ENCODE measurements at regions not wholly inside any gene's neighbourhood (a gene's known extent, or its start where the extent isn't known, plus 50 kb on each side); places are given as distances from the start of the nearest gene placed in this dataset.
"Not testable (repeated sequence)": the region's sequence is repeated elsewhere in the genome, so short reads cannot be mapped to it uniquely, and the experiment has no call there.

DNA sequence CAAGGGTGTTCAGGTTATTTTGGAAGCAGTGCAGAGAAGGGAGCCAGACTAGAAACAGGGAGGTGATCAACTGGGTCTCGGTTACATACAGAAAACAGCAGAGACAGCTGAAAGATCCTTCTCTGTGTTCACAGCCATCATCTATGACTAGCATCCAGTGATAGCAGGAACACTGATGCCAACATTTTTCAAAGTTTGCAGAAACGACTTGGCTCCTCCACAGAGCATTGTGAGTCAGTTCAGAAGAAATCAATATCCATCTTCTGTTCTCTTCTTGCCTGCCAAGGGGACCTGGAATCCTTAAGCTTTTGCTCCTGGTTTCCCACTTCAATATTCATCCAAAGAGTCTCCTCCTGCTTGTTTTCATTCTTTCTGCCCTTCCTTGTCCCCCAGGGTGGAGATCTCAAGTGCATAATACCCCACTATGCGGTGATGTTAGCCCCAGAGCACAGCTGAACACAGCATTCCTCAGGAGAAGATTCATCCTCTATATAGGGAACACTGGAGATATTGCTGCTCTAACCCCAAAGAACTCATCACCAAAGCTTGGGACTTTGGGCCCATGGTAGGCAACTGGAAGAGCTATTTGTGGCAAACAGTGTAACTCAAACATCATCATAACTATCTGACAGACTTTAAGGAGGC lies 122.6 kb downstream of the KBTBD2 start:
- TF ChIP-seq, protein P1, sequence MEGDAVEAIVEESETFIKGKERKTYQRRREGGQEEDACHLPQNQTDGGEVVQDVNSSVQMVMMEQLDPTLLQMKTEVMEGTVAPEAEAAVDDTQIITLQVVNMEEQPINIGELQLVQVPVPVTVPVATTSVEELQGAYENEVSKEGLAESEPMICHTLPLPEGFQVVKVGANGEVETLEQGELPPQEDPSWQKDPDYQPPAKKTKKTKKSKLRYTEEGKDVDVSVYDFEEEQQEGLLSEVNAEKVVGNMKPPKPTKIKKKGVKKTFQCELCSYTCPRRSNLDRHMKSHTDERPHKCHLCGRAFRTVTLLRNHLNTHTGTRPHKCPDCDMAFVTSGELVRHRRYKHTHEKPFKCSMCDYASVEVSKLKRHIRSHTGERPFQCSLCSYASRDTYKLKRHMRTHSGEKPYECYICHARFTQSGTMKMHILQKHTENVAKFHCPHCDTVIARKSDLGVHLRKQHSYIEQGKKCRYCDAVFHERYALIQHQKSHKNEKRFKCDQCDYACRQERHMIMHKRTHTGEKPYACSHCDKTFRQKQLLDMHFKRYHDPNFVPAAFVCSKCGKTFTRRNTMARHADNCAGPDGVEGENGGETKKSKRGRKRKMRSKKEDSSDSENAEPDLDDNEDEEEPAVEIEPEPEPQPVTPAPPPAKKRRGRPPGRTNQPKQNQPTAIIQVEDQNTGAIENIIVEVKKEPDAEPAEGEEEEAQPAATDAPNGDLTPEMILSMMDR (IDR thresholded peaks at IDR 0.05; ENCODE audit: low read length) = not testable (repeated sequence)
- TF ChIP-seq EZH2 (IDR thresholded peaks at IDR 0.05; ENCODE audit: borderline replicate concordance, low read length) = not testable (repeated sequence)
